H1 (cell line): ENCODE measurements at regions not wholly inside any gene's neighbourhood (a gene's known extent, or its start where the extent isn't known, plus 50 kb on each side); places are given as distances from the start of the nearest gene placed in this dataset.

Experiments
- CBX5 ChIP-seq: fragments of 300-800, 300-1000 bp; sonication (generic); IDR thresholded peaks from 2 replicates; pipeline ENCODE4 v1.7.1; 2016; ENCODE audit warnings: antibody characterized with exemption, low read length, low read depth
- JUND ChIP-seq: IDR thresholded peaks from 2 replicates; pipeline ENCODE4 v1.6.1; 2011; ENCODE audit warnings: mild to moderate bottlenecking, improper control_type of control experiment, low read length
- KDM1A ChIP-seq: fragments of 200-600, 300-600 bp; sonication (generic); IDR thresholded peaks from 2 replicates; pipeline ENCODE4 v1.7.1; 2016; ENCODE audit warnings: mild to moderate bottlenecking, low read length, borderline replicate concordance
- SIN3A ChIP-seq, 2 experiments: IDR thresholded peaks in 1 of 2; conservative IDR thresholded peaks in 1 of 2; 2 replicates each; pipeline ENCODE4 v1.6.1; 2011 to 2012; ENCODE audit warnings: low read length in 2 of 2, improper control_type of control experiment in 1 of 2, low read depth in 1 of 2, mild to moderate bottlenecking in 1 of 2
- TEAD4 ChIP-seq: IDR thresholded peaks from 2 replicates; pipeline ENCODE4 v1.6.1; 2012; ENCODE audit warnings: low read depth, low read length, inconsistent platforms, mixed read lengths

- no peak for TF ChIP-seq KDM1A
- TF ChIP-seq TEAD4 = no peak
- no peak for TF ChIP-seq SIN3A (conservative IDR thresholded peaks at IDR 0.05 in 1 of 2, IDR thresholded peaks at IDR 0.05 in 1 of 2; ENCODE audit: low read depth in 1 of 2, low read length in 2 of 2)
- TF ChIP-seq CBX5 = no peak
- TF ChIP-seq JUND = no peak
These were observed 79.9 kb upstream of the NCOR2 start (continued) for GRCh38 chr12:124647316-124647715.
